ENCODE measurements at regions not wholly inside any gene's neighbourhood (a gene's known extent, or its start where the extent isn't known, plus 50 kb on each side); places are given as distances from the start of the nearest gene placed in this dataset.
"Not testable (repeated sequence)": the region's sequence is repeated elsewhere in the genome, so short reads cannot be mapped to it uniquely, and the experiment has no call there.

DNA sequence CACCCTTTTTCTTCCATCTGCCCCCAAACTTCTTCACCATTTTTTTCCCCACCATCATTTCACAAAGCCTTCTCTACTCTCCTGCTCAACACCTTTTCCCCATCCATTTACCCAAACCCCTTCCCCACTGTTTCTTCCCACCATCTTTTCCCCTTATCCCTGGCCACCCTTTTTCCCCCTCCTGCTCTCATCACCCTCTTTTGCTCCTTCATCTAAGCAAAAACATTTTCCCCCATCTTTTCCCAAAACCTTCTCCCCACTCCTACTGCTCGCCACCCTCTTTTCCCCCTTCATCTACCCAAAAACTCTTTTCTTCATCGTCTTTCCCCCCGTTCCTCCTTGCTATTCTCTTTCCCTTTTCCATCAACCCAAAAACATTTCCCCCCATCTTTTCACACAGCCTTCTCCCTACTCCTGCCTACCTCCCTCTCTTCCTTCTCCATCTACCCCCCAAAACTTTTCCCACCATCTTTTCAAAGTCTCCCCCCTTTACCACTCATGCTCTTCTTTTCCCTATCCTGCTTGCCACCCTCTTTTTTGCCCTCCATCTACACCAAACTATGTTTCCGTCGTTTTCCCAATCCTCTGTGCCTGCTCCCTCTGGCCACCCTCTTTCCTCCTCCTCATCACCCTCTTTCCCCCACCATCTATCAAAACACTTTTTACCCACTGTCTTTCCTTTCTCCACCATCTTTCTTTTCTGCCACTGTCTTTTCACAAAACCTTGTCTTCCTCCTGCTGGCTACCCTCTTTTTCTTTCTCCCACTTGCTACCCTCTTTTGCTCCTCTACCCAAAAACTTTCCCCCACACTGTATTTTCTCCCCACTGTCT, 205.8 kb upstream of the WSB1 start:
- TF ChIP-seq, protein P1, sequence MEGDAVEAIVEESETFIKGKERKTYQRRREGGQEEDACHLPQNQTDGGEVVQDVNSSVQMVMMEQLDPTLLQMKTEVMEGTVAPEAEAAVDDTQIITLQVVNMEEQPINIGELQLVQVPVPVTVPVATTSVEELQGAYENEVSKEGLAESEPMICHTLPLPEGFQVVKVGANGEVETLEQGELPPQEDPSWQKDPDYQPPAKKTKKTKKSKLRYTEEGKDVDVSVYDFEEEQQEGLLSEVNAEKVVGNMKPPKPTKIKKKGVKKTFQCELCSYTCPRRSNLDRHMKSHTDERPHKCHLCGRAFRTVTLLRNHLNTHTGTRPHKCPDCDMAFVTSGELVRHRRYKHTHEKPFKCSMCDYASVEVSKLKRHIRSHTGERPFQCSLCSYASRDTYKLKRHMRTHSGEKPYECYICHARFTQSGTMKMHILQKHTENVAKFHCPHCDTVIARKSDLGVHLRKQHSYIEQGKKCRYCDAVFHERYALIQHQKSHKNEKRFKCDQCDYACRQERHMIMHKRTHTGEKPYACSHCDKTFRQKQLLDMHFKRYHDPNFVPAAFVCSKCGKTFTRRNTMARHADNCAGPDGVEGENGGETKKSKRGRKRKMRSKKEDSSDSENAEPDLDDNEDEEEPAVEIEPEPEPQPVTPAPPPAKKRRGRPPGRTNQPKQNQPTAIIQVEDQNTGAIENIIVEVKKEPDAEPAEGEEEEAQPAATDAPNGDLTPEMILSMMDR (conservative IDR thresholded peaks at IDR 0.05) = no peak
- Mint-ChIP-seq H3K4me3 (no peak overlapping the region), H3K27ac (ENCODE audit: unreplicated experiment) (no peak overlapping the region), H3K9me3 (peaks cover 18% of the 10 kb centered on the region), H3K27me3 (ENCODE audit: low read depth) (no peaks in the 10 kb centered on the region), H3K4me1 (no peaks in the 10 kb centered on the region), H3K36me3 (ENCODE audit: low read depth) (peaks cover 5% of the 10 kb centered on the region)
- no peak for DNase-seq (ENCODE audit: low read depth, low spot score)

DNA sequence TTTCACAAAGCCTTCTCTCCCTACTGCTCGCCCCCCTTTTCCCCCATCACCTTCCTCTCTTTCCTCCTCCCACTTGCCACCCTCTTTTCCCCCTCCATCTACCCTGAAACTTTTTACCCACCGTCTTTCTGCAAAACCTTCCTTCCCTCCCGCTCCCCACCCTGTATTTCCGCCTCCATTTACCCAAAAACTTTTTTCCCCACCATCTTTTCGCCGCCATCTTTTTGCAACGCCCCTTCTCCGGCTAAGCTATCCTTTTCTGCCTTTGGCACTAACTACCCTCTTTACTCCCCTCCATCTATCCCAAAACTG, 205.2 kb upstream of the WSB1 start:
- Mint-ChIP-seq H3K4me3 (no peak overlapping the region), H3K9me3 (peaks cover 22% of the 10 kb centered on the region), H3K27ac (ENCODE audit: unreplicated experiment) (no peak overlapping the region), H3K27me3 (ENCODE audit: low read depth) (no peaks in the 10 kb centered on the region), H3K36me3 (ENCODE audit: low read depth) (peaks cover 5% of the 10 kb centered on the region), H3K4me1 (no peaks in the 10 kb centered on the region)
- TF ChIP-seq, protein P1 (conservative IDR thresholded peaks at IDR 0.05) = no peak
- no peak for DNase-seq (ENCODE audit: low read depth, low spot score)

DNA sequence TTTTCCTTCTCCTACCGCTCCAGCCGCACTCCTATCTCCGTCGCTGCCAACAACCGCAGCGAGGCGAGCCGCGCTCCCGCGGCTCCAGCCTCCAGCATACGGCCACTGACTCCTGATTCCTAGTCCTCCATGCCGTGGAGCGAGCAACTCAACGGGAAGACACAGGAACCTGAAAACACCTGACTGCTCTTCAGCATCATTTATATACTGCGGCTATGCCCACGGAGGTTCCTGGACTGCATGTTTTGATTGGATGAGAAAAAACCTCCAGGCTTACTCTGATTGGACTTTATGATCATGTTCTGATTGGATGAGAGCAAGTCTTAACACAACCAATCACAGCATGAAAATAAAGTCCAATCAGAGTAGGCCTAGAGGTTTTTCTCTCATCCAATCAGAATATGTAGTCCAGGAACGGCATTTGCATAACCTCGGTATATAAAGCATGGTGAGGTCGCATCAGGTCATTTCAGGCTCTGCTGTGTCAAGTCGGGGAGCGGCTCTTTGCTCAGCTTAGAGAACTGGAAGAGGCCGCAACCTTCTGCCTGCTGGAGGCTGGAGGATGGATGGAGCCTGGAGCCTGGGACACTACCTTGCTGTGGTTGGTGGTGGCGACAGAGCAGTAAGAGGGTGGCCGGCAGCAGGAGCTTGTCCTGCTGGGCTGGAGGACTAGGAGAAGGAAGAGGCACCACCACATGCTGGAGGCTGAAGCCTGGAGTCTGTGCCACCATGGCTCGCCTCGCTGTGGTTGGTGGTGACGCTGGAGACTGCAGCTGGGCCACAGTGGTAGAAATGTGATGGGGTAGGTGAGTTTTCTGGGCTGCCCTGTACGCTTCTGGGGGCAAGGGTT, 204.6 kb upstream of the WSB1 start:
- H3K27ac Mint-ChIP-seq (ENCODE audit: unreplicated experiment); H3K27me3 Mint-ChIP-seq (ENCODE audit: low read depth); H3K4me3 Mint-ChIP-seq; H3K36me3 Mint-ChIP-seq (ENCODE audit: low read depth); H3K4me1 Mint-ChIP-seq; DNase-seq (ENCODE audit: low read depth, low spot score): not testable (repeated sequence)
- peaks cover 22% of the 10 kb centered on the region for H3K9me3 Mint-ChIP-seq

DNA sequence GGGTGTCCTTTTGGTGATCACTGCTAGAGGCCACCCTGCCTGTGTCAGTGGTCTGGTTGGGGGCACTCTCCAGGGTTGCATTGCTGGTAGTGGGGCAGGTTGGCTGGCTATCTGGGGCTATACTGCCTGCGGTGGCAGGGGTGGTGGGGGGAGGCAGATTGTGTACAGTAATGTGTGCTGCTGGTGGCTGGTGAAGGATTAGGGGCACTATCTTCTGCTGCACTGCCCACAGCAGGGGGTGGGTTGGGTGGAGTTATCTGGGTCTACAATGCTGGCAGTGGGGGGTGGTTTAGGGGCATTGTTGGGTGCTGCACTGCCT, 204.0 kb upstream of the WSB1 start:
- TF ChIP-seq, protein P1 (conservative IDR thresholded peaks at IDR 0.05) = no peak

DNA sequence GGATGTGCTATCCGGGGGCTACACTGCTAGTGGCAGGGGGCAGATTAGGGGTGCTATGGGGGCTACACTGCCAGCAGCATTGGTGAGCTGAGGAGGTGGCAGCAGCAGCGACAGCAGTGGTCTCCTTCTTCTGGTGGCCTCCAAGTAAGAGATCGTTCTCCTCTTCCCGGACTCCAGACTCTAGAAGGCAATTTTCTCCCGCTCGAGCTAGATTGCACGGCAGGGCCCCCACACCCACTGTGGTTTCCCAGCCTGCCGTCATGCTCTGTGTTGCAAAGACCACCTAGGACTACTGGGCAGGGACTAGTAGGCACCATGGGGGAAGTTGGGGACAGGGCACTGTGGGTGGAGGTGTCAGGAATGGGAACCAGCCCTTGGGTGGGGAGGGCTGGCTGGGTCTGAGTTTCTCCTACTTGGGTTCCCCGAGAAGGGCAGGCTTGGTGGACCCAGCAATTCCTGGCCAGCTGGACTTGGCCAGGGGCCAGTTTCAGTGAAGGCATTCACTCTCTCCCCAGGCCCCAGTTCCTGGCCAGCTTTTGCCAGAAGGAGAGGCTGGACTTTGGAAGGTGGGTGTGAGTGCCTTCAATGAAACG, 203.4 kb upstream of the WSB1 start:
- not testable (repeated sequence) for H3K4me3 Mint-ChIP-seq; H3K27me3 Mint-ChIP-seq (ENCODE audit: low read depth); H3K36me3 Mint-ChIP-seq (ENCODE audit: low read depth); DNase-seq (ENCODE audit: low read depth, low spot score); H3K27ac Mint-ChIP-seq (ENCODE audit: unreplicated experiment); H3K4me1 Mint-ChIP-seq
- H3K9me3 Mint-ChIP-seq = peaks cover 22% of the 10 kb centered on the region

More for the DNA sequence above, 204.0 kb upstream of the WSB1 start:
- no peak overlapping the region for H3K4me3 Mint-ChIP-seq
- no peak overlapping the region for H3K27ac Mint-ChIP-seq (ENCODE audit: unreplicated experiment)
- H3K4me1 Mint-ChIP-seq = no peaks in the 10 kb centered on the region
- peaks cover 5% of the 10 kb centered on the region for H3K36me3 Mint-ChIP-seq (ENCODE audit: low read depth)
- H3K27me3 Mint-ChIP-seq (ENCODE audit: low read depth) = no peaks in the 10 kb centered on the region
- H3K9me3 Mint-ChIP-seq = peaks cover 20% of the 10 kb centered on the region
- DNase-seq (ENCODE audit: low read depth, low spot score) = no peak

DNA sequence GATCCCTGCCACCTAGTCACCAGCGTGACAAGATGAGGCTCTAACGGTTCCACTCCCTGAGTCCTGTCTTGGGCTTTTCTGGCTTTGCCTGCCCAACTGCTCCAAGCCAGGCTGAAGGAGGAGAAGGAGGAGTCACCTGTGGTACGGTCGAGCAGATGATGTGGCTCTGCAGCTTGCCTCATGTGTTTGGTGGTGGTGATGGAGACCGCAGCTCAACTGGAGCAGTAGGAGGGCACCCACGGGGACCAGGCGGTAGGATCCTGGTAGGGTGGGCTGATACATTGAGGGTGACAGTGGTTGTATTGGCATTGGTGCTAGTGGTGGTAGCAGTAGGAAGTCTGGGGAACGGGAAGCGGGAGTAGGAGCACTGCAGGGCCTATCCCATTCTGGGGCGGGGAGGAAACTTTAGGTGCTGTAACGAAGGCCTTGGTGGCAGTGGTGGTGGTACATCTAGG, 202.8 kb upstream of the WSB1 start:
- Mint-ChIP-seq H3K27ac (ENCODE audit: unreplicated experiment) (no peak overlapping the region), H3K9me3 (peaks cover 24% of the 10 kb centered on the region), H3K4me1 (no peaks in the 10 kb centered on the region), H3K36me3 (ENCODE audit: low read depth) (peaks cover 5% of the 10 kb centered on the region), H3K27me3 (ENCODE audit: low read depth) (no peaks in the 10 kb centered on the region), H3K4me3 (no peak overlapping the region)
- TF ChIP-seq, protein P1 (conservative IDR thresholded peaks at IDR 0.05) = no peak
- no peak for DNase-seq (ENCODE audit: low read depth, low spot score)

DNA sequence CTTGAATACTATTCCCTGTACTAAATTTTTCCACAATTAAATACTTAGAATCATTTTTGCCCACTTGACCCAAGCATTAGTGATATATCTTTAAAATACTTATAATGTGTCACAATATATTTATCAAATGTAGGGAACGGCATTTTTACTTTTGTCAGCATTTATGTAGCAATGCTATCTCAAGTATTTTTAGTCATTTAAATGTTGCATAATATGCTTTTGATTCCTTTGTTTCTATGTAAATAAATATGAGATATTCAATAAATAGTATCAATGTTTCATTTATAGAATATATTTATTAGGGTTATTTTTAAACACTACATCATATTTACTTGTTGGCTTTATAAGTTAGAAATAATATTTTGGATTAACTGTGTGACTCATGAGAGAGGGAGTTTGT, 199.7 kb upstream of the WSB1 start:
- not testable (repeated sequence) for H3K27me3 Mint-ChIP-seq (ENCODE audit: low read depth); DNase-seq (ENCODE audit: low read depth, low spot score); H3K4me3 Mint-ChIP-seq; H3K27ac Mint-ChIP-seq (ENCODE audit: unreplicated experiment); H3K4me1 Mint-ChIP-seq; H3K36me3 Mint-ChIP-seq (ENCODE audit: low read depth)
- peaks cover 22% of the 10 kb centered on the region for H3K9me3 Mint-ChIP-seq

DNA sequence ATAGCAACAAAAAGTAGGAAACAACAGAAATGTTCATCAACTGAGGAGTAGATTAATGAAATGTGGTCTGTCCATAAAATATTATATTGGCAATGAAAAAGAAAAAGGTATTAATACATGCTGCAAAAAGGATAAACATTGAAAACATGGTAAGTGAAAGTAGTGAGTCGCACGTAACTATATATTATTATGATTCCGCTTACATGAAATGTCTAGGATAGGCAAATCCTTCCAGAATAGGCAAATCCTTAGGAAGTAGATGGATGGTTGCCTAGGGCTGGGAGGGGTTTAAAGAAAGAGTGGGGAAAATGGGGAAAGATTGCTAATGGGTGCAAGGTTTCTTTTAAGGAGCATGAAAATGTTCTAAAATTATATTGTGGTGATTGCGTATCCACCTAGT, 198.1 kb upstream of the WSB1 start:
- not testable (repeated sequence) for H3K4me1 Mint-ChIP-seq; DNase-seq (ENCODE audit: low read depth, low spot score); H3K4me3 Mint-ChIP-seq; H3K36me3 Mint-ChIP-seq (ENCODE audit: low read depth); H3K27me3 Mint-ChIP-seq (ENCODE audit: low read depth); H3K27ac Mint-ChIP-seq (ENCODE audit: unreplicated experiment)
- H3K9me3 Mint-ChIP-seq = peaks cover 20% of the 10 kb centered on the region

DNA sequence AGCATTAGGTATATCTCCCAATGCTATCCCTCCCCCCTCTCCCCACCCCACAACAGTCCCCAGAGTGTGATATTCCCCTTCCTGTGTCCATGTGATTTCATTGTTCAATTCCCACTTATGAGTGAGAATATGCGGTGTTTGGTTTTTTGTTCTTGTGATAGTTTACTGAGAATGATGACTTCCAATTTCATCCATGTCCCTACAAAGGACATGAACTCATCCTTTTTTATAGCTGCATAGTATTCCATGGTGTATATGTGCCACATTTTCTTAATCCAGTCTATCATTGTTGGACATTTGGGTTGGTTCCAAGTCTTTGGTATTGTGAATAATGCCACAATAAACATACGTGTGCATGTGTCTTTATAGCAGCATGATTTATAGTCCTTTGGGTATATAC, 194.6 kb upstream of the WSB1 start:
- not testable (repeated sequence) for H3K4me1 Mint-ChIP-seq; H3K4me3 Mint-ChIP-seq; H3K27me3 Mint-ChIP-seq (ENCODE audit: low read depth); DNase-seq (ENCODE audit: low read depth, low spot score); H3K27ac Mint-ChIP-seq (ENCODE audit: unreplicated experiment); H3K36me3 Mint-ChIP-seq (ENCODE audit: low read depth)
- H3K9me3 Mint-ChIP-seq = peaks cover 12% of the 10 kb centered on the region
